Lower leg skin (tissue), 3 donors: ENCODE measurements at regions not wholly inside any gene's neighbourhood (a gene's known extent, or its start where the extent isn't known, plus 50 kb on each side); places are given as distances from the start of the nearest gene placed in this dataset.

Experiments
- CTCF ChIP-seq, 3 donors: fragments of 450-650 bp; IDR thresholded peaks; one replicate each; pipeline ENCODE4 v1.5.1; 2016; ENCODE audit warnings: antibody characterized with exemption in 3 of 3, mild to moderate bottlenecking in 3 of 3, moderate library complexity in 2 of 3
- POLR2A ChIP-seq, 2 donors: fragments of 450-650 bp; IDR thresholded peaks; one replicate each; pipeline ENCODE4 v1.6.1; 2016 to 2017; ENCODE audit warnings: antibody characterized with exemption in 2 of 2, mild to moderate bottlenecking in 1 of 2, moderate library complexity in 1 of 2

GRCh38 chr3:22894865-22895264, 308.3 kb upstream of the UBE2E2 start:
- TF ChIP-seq CTCF (IDR thresholded peaks at IDR 0.05) (no peak), POLR2A (IDR thresholded peaks at IDR 0.05) (no peak)
